Left ventricle myocardium inferior (tissue), 1 donor: ENCODE measurements at regions not wholly inside any gene's neighbourhood (a gene's known extent, or its start where the extent isn't known, plus 50 kb on each side); places are given as distances from the start of the nearest gene placed in this dataset.

ENCODE experiments used
- DNase-seq: peaks from one replicate; pipeline ENCODE4 v3.0.0-alpha.2; 2020
- H3K27ac ChIP-seq: fragments of 200-600 bp; replicated peaks from 2 replicates; pipeline ENCODE4 v1.8.0; 2021
- H3K27me3 ChIP-seq: fragments of 200-600 bp; 2 replicates; pipeline ENCODE4 v1.8.0; 2021; ENCODE audit warnings: low read depth
- H3K36me3 ChIP-seq: fragments of 200-600 bp; 2 replicates; pipeline ENCODE4 v1.8.0; 2021
- H3K4me1 ChIP-seq: fragments of 200-600 bp; 2 replicates; pipeline ENCODE4 v1.8.0; 2021
- H3K4me3 ChIP-seq: fragments of 200-600 bp; 2 replicates; pipeline ENCODE4 v1.8.0; 2021; ENCODE audit warnings: mild to moderate bottlenecking, moderate library complexity
- H3K9me3 ChIP-seq: fragments of 200-600 bp; replicated peaks from 2 replicates; pipeline ENCODE4 v1.8.0; 2021
- intact Hi-C: fragments of 100-400 bp; cut with micrococcal nuclease; formaldehyde crosslinking; loops from one replicate; pipeline ENCODE4 v1.11.0; 2022
- TF ChIP-seq, protein P1 (sequence below): fragments of 200-600 bp; IDR thresholded peaks from 2 replicates; pipeline ENCODE4 v1.8.0; 2021; ENCODE audit warnings: antibody characterized with exemption, mild to moderate bottlenecking, borderline replicate concordance
- donor health status: DM: no; HTN: yes; CAD: no; lungs with severe emphysema.

- Histone ChIP-seq H3K4me3 (no peak overlapping the region), H3K9me3 (no peaks in the 10 kb centered on the region), H3K27me3 (no peaks in the 10 kb centered on the region), H3K36me3 (no peaks in the 10 kb centered on the region), H3K27ac (no peak overlapping the region), H3K4me1 (peaks cover 4% of the 10 kb centered on the region)
- TF ChIP-seq, protein P1, sequence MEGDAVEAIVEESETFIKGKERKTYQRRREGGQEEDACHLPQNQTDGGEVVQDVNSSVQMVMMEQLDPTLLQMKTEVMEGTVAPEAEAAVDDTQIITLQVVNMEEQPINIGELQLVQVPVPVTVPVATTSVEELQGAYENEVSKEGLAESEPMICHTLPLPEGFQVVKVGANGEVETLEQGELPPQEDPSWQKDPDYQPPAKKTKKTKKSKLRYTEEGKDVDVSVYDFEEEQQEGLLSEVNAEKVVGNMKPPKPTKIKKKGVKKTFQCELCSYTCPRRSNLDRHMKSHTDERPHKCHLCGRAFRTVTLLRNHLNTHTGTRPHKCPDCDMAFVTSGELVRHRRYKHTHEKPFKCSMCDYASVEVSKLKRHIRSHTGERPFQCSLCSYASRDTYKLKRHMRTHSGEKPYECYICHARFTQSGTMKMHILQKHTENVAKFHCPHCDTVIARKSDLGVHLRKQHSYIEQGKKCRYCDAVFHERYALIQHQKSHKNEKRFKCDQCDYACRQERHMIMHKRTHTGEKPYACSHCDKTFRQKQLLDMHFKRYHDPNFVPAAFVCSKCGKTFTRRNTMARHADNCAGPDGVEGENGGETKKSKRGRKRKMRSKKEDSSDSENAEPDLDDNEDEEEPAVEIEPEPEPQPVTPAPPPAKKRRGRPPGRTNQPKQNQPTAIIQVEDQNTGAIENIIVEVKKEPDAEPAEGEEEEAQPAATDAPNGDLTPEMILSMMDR, result no peak
- intact Hi-C loops, result no loop called here
- DNase-seq, result no peak
These were observed 61.0 kb downstream of the POLR2M start for GRCh38 chr15:57767481-57767880.

GRCh38 chr15:57769266-57769665 is 62.8 kb downstream of the POLR2M start:
- Histone ChIP-seq H3K27ac (peak overlapping the region; percentile 73), H3K36me3 (no peaks in the 10 kb centered on the region), H3K4me3 (no peak overlapping the region), H3K4me1 (peaks cover 4% of the 10 kb centered on the region), H3K9me3 (no peaks in the 10 kb centered on the region), H3K27me3 (no peaks in the 10 kb centered on the region)
- TF ChIP-seq, protein P1, result no peak
- intact Hi-C loops, result no loop called here
- peak; percentile 81 for DNase-seq

DNA sequence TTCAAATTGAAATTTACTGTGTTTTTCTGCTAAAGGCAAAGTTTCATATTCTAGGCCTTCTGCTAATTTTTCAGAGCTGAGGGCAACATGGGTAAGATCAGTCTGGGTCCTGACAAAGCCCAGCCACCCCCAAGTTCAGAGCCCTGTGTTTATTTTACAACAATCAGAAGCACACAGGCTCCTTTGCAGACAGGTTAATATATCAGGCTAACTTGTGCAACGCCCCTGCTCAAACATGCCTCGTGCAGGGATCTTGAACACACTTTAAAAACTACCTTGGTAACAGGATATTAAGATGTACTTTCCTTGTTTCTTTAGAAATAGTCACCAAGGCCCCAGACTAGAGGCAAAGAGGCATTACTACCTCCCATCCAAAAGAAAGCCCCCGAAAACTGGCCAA is 64.0 kb downstream of the POLR2M start:
- Histone ChIP-seq H3K4me3 (no peak overlapping the region), H3K27ac (no peak overlapping the region), H3K4me1 (peaks cover 4% of the 10 kb centered on the region), H3K9me3 (no peaks in the 10 kb centered on the region), H3K36me3 (no peaks in the 10 kb centered on the region), H3K27me3 (peaks cover under 1% of the 10 kb centered on the region)
- intact Hi-C loops, result no loop called here
- TF ChIP-seq, protein P1, result no peak
- DNase-seq, result no peak

DNA sequence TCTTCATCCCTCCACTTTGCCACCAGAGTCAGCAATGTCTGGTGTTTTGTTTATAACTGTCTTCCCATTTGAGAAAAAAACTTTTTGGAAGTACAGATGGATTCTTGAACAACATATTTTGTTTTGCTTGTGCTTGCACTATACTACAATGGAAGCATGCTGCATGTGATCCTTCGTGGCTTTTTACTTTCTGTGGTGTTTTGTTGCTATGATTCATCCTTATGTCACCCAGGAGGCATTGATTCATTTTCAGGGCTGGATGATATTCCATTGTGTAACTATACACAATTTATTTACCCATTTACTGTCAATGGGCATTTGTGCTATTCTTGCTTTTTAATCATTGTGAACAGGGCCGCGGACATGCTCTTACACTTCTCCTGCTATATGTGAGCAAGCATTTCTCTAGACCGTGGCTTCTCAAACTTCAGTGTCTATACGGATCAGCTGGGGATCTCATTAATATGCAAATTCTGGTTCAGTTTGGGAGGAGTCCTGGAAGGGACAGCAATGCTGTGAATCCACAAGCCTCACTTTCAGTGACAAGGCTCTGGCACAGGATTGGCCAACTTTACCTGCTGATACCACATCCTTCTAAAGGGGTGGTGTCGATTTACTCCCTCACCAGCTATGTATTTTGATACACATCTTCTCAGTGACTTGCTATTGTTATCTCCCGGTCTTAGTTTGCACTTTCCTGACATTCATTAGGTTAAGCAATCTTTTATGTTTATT is 65.9 kb downstream of the POLR2M start:
- Histone ChIP-seq H3K9me3 (no peaks in the 10 kb centered on the region), H3K27me3 (peaks cover 3% of the 10 kb centered on the region), H3K36me3 (no peaks in the 10 kb centered on the region), H3K4me3 (no peak overlapping the region), H3K4me1 (peaks cover 4% of the 10 kb centered on the region), H3K27ac (no peak overlapping the region)
- DNase-seq, result no peak
- TF ChIP-seq, protein P1, result no peak
- intact Hi-C loops, result no loop called here

DNA sequence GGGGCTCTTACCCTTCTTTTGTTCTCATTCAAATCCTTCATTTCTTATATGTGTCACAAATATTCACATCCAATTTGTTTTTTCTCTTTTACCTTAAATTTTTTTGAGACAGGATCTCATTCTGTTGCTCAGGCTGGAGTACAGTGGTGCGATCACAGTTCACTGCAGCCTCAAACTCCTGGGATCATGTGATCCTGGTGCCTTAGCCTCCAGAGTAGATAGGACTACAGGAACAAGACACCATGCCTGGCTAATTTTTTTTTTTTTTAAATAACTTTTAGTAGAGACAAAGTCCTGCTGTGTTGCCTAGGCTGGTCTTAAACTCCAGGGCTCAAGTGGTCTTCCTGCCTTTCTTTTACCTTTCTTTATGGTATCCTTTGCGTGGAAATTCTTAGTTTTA is 66.5 kb downstream of the POLR2M start:
- Histone ChIP-seq H3K4me1 (peaks cover 4% of the 10 kb centered on the region), H3K27me3 (peaks cover 3% of the 10 kb centered on the region), H3K4me3 (no peak overlapping the region), H3K27ac (no peak overlapping the region), H3K36me3 (no peaks in the 10 kb centered on the region), H3K9me3 (no peaks in the 10 kb centered on the region)
- TF ChIP-seq, protein P1, result no peak
- intact Hi-C loops, result no loop called here
- no peak for DNase-seq
